Peyer's patch (tissue), 4 donors: ENCODE measurements at regions not wholly inside any gene's neighbourhood (a gene's known extent, or its start where the extent isn't known, plus 50 kb on each side); places are given as distances from the start of the nearest gene placed in this dataset.
A peak's percentile ranks its signal among the peaks of the same experiment; 100 is the strongest.

ENCODE experiments used
- DNase-seq, 3 donors: peaks; one replicate each; pipeline ENCODE4 v3.0.0-alpha.2; 2017 to 2019
- H3K27ac ChIP-seq, 4 donors: fragments of 200-600 bp; sonication (generic); one replicate each; pipeline ENCODE4 v1.5.1; 2016 to 2019
- H3K27me3 ChIP-seq, 2 donors: fragments of 200-600 bp; sonication (generic); one replicate each; pipeline ENCODE4 v1.5.1; 2019
- H3K36me3 ChIP-seq, 3 donors: fragments of 200-600 bp; sonication (generic); one replicate each; pipeline ENCODE4 v1.5.1; 2016 to 2019
- H3K4me1 ChIP-seq, 4 donors: fragments of 200-600 bp; sonication (generic); one replicate each; pipeline ENCODE4 v1.5.1; 2016 to 2019
- H3K4me3 ChIP-seq, 4 donors: fragments of 200-600 bp; sonication (generic); 1 replicate in 3 of 4; 2 replicates in 1 of 4; pipeline ENCODE4 v1.5.1; 2016 to 2019; ENCODE audit warnings: mild to moderate bottlenecking in 1 of 4
- H3K9me3 ChIP-seq, 4 donors: fragments of 200-600 bp; sonication (generic); one replicate each; pipeline ENCODE4 v1.5.1; 2016 to 2019; ENCODE audit warnings: mild to moderate bottlenecking in 1 of 4
- CTCF ChIP-seq, 6 experiments: fragments of 450-650 bp in 4 of 6; fragments of 200-600 bp in 2 of 6; sonication (generic) in 1 of 6; IDR thresholded peaks; one replicate each; pipeline ENCODE4 v1.5.1; 2017 to 2019; ENCODE audit warnings: antibody characterized with exemption in 6 of 6, mild to moderate bottlenecking in 3 of 6, moderate library complexity in 1 of 6
- POLR2A ChIP-seq, 2 donors: fragments of 450-650 bp; IDR thresholded peaks; one replicate each; pipeline ENCODE4 v1.5.1; 2017; ENCODE audit warnings: antibody characterized with exemption in 2 of 2, mild to moderate bottlenecking in 2 of 2, moderate library complexity in 2 of 2

- no peak for DNase-seq
- no peak for TF ChIP-seq CTCF (IDR thresholded peaks at IDR 0.05)
- TF ChIP-seq POLR2A (IDR thresholded peaks at IDR 0.05): no peak
- Histone ChIP-seq H3K4me1 (no peaks in the 10 kb centered on the region), H3K9me3 (no peaks in the 10 kb centered on the region), H3K4me3 (no peak overlapping the region), H3K27ac (peak overlapping the region; percentile 31 to 80 (median 52)), H3K27me3 (no peaks in the 10 kb centered on the region), H3K36me3 (no peaks in the 10 kb centered on the region)
These were observed 179.1 kb downstream of the THBS2 start for GRCh38 chr6:169074526-169074925.

GRCh38 chr6:169073311-169073710 is 180.3 kb downstream of the THBS2 start:
- no peaks in the 10 kb centered on the region for H3K4me1 ChIP-seq

GRCh38 chr6:169072127-169073042 is 181.3 kb downstream of the THBS2 start:
- TF ChIP-seq CTCF (IDR thresholded peaks at IDR 0.05): no peak
- TF ChIP-seq POLR2A (IDR thresholded peaks at IDR 0.05): no peak
- Histone ChIP-seq H3K9me3 (no peaks in the 10 kb centered on the region), H3K36me3 (no peaks in the 10 kb centered on the region), H3K4me3 (no peak overlapping the region), H3K4me1 (no peaks in the 10 kb centered on the region), H3K27me3 (no peaks in the 10 kb centered on the region), H3K27ac (peak overlapping the region in 2 of 4 donors; percentile 30 to 77)
- no peak for DNase-seq

More at GRCh38 chr6:169073311-169073710, 180.3 kb downstream of the THBS2 start:
- Histone ChIP-seq H3K27me3 (no peaks in the 10 kb centered on the region), H3K27ac (peak overlapping the region in 1 of 4 donors; percentile 80), H3K9me3 (no peaks in the 10 kb centered on the region), H3K4me3 (no peak overlapping the region), H3K36me3 (no peaks in the 10 kb centered on the region)
- TF ChIP-seq CTCF (IDR thresholded peaks at IDR 0.05): no peak
- no peak for DNase-seq

DNA sequence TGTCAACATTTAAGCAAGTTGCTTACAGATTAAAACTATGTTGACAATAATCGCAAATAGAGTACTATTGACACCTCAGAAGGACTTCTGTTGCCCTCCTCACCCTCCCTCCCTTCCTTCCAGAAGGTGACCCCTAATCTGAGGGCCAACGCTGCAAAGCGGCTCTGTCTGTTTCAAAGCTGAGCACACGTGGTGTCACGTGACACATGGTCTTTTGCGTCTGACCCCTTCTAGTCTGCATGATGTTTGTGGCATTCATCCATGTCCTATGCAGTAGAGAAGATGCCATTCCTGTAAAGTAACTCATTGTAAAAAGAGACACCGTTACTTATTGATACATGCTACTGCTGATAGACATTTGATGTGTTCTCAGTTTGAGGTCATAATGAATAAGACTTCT is 182.3 kb downstream of the THBS2 start:
- Histone ChIP-seq H3K4me1 (no peaks in the 10 kb centered on the region), H3K27ac (peak overlapping the region in 2 of 4 donors; percentile 30 to 77), H3K9me3 (no peaks in the 10 kb centered on the region), H3K36me3 (no peaks in the 10 kb centered on the region), H3K4me3 (no peak overlapping the region), H3K27me3 (no peaks in the 10 kb centered on the region)
- no peak for DNase-seq
- TF ChIP-seq CTCF (IDR thresholded peaks at IDR 0.05): no peak
- TF ChIP-seq POLR2A (IDR thresholded peaks at IDR 0.05): no peak

- DNase-seq: peak in 2 of 3 donors; percentile 31 to 80
- Histone ChIP-seq H3K9me3 (no peaks in the 10 kb centered on the region), H3K4me1 (no peaks in the 10 kb centered on the region), H3K27ac (peak overlapping the region in 3 of 4 donors; percentile 31 to 77 (median 55)), H3K4me3 (no peak overlapping the region), H3K36me3 (no peaks in the 10 kb centered on the region), H3K27me3 (no peaks in the 10 kb centered on the region)
- TF ChIP-seq CTCF (IDR thresholded peaks at IDR 0.05) (no peak), POLR2A (IDR thresholded peaks at IDR 0.05) (no peak)
These were observed 183.0 kb downstream of the THBS2 start for GRCh38 chr6:169070506-169071176.
